Left renal cortex interstitium (tissue), 4 donors: ENCODE measurements at regions not wholly inside any gene's neighbourhood (a gene's known extent, or its start where the extent isn't known, plus 50 kb on each side); places are given as distances from the start of the nearest gene placed in this dataset.
"Not testable (repeated sequence)": the region's sequence is repeated elsewhere in the genome, so short reads cannot be mapped to it uniquely, and the experiment has no call there.

Source experiments
- DNase-seq, 4 donors: peaks; one replicate each; pipeline ENCODE4 v3.0.0-alpha.2; 2013; ENCODE audit warnings: low read depth in 4 of 4, low spot score in 2 of 4, missing footprints in 1 of 4

GRCh38 chrX:39676434-39676833 lies 421.3 kb downstream of the BCOR start:
- DNase-seq, result no peak

- no peak for DNase-seq
Measured at GRCh38 chrX:39677585-39677977, 420.2 kb downstream of the BCOR start.

GRCh38 chrX:39677978-39678791 lies 419.6 kb downstream of the BCOR start:
- DNase-seq, result no peak

- no peak for DNase-seq
Measured at GRCh38 chrX:39678914-39679313, 418.8 kb downstream of the BCOR start.

GRCh38 chrX:39679497-39680157 lies 418.1 kb downstream of the BCOR start:
- DNase-seq, result no peak

GRCh38 chrX:39681885-39682284 lies 415.9 kb downstream of the BCOR start:
- DNase-seq, result no peak

- DNase-seq, result no peak
Measured at GRCh38 chrX:39682778-39683177, 415.0 kb downstream of the BCOR start.

- DNase-seq, result no peak
Measured at GRCh38 chrX:39688219-39688575, 409.6 kb downstream of the BCOR start.

GRCh38 chrX:39688576-39689375 lies 409.0 kb downstream of the BCOR start:
- peak in 1 of 4 donors; percentile 56 for DNase-seq

- no peak for DNase-seq
Measured at GRCh38 chrX:39689376-39690104, 408.2 kb downstream of the BCOR start.

- DNase-seq, result no peak
Measured at GRCh38 chrX:39690541-39691415, 407.0 kb downstream of the BCOR start.

GRCh38 chrX:39691724-39692123 lies 406.0 kb downstream of the BCOR start:
- no peak for DNase-seq

GRCh38 chrX:39692796-39693195 lies 405.0 kb downstream of the BCOR start:
- no peak for DNase-seq

GRCh38 chrX:39693298-39693697 lies 404.5 kb downstream of the BCOR start:
- DNase-seq, result no peak

GRCh38 chrX:39702636-39703035 lies 395.1 kb downstream of the BCOR start:
- DNase-seq, result not testable (repeated sequence)

GRCh38 chrX:39703307-39703706 lies 394.5 kb downstream of the BCOR start:
- no peak for DNase-seq

GRCh38 chrX:39704590-39704989 lies 393.2 kb downstream of the BCOR start:
- no peak for DNase-seq

GRCh38 chrX:39705290-39705689 lies 392.5 kb downstream of the BCOR start:
- DNase-seq, result no peak

- no peak for DNase-seq
Measured at GRCh38 chrX:39709364-39709763, 388.4 kb downstream of the BCOR start.

- no peak for DNase-seq
Measured at GRCh38 chrX:39709812-39710211, 387.9 kb downstream of the BCOR start.
